MM.1S (cell line): ENCODE measurements at regions not wholly inside any gene's neighbourhood (a gene's known extent, or its start where the extent isn't known, plus 50 kb on each side); places are given as distances from the start of the nearest gene placed in this dataset.

ENCODE experiments used
- DNase-seq: peaks from one replicate; pipeline ENCODE4 v3.0.0-alpha.2; 2015
- H2AFZ ChIP-seq: fragments of 300-600 bp; sonication (generic); 2 replicates; pipeline ENCODE4 v1.6.0; 2016; ENCODE audit warnings: antibody characterized with exemption, low read length
- H3F3A ChIP-seq: fragments of 300-600 bp; sonication (generic); 2 replicates; pipeline ENCODE4 v1.6.1; 2016; ENCODE audit warnings: mild to moderate bottlenecking, antibody characterized with exemption, low read length, moderate library complexity, mixed read lengths; ENCODE audit not compliant: insufficient read depth
- H3K27ac ChIP-seq: fragments of 300-600 bp; sonication (generic); 2 replicates; pipeline ENCODE4 v1.5.1; 2016; ENCODE audit warnings: mild to moderate bottlenecking, low read length
- H3K27me3 ChIP-seq: fragments of 300-600 bp; sonication (generic); replicated peaks from 2 replicates; pipeline ENCODE4 v1.6.0; 2016; ENCODE audit warnings: low read length; ENCODE audit not compliant: insufficient read depth
- H3K36me3 ChIP-seq: fragments of 300-600 bp; sonication (generic); replicated peaks from 2 replicates; pipeline ENCODE4 v1.6.1; 2016; ENCODE audit warnings: mild to moderate bottlenecking, low read length, mixed read lengths; ENCODE audit not compliant: insufficient read depth
- H3K4me1 ChIP-seq: fragments of 300-600 bp; sonication (generic); 2 replicates; pipeline ENCODE4 v1.6.1; 2016; ENCODE audit warnings: low read length, mixed read lengths
- H3K4me2 ChIP-seq: fragments of 300-600 bp; sonication (generic); 2 replicates; pipeline ENCODE4 v1.6.0; 2016; ENCODE audit warnings: low read depth, low read length
- H3K4me3 ChIP-seq: fragments of 300-600 bp; sonication (generic); 2 replicates; pipeline ENCODE4 v1.5.1; 2016; ENCODE audit warnings: low read length, mixed read lengths
- H3K79me2 ChIP-seq: fragments of 300-600 bp; sonication (generic); 2 replicates; pipeline ENCODE4 v1.6.1; 2016; ENCODE audit warnings: mixed run types, low read length, mixed read lengths
- H3K9ac ChIP-seq: fragments of 300-600 bp; sonication (generic); 2 replicates; pipeline ENCODE4 v1.6.1; 2016; ENCODE audit warnings: low read length, mixed read lengths
- H3K9me2 ChIP-seq: fragments of 300-600 bp; sonication (generic); replicated peaks from 2 replicates; pipeline ENCODE4 v1.6.1; 2016; ENCODE audit warnings: mild to moderate bottlenecking, low read length, mixed read lengths; ENCODE audit not compliant: insufficient read depth
- H3K9me3 ChIP-seq: fragments of 300-600 bp; sonication (generic); replicated peaks from 2 replicates; pipeline ENCODE4 v1.6.1; 2016; ENCODE audit warnings: mild to moderate bottlenecking, low read length, mixed read lengths; ENCODE audit not compliant: insufficient read depth
- H4K20me1 ChIP-seq: fragments of 300-600 bp; sonication (generic); 2 replicates; pipeline ENCODE4 v1.6.1; 2016; ENCODE audit warnings: mild to moderate bottlenecking, low read length, moderate library complexity, mixed read lengths; ENCODE audit not compliant: insufficient read depth
- EZH2 ChIP-seq: fragments of 300-600 bp; sonication (generic); optimal IDR thresholded peaks from 2 replicates; pipeline ENCODE3; 2017; ENCODE audit warnings: low read depth, mild to moderate bottlenecking, antibody characterized with exemption, low read length, mixed read lengths
- EZH2phosphoT487 ChIP-seq: fragments of 300-600 bp; sonication (generic); IDR thresholded peaks from 2 replicates; pipeline ENCODE4 v1.6.1; 2018; ENCODE audit warnings: antibody characterized with exemption, low read length
- TF ChIP-seq, protein P1 (sequence below): fragments of 300-600 bp; sonication (generic); IDR thresholded peaks from 2 replicates; pipeline ENCODE4 v1.5.1; 2016; ENCODE audit warnings: antibody characterized with exemption, low read length, mixed read lengths

DNA sequence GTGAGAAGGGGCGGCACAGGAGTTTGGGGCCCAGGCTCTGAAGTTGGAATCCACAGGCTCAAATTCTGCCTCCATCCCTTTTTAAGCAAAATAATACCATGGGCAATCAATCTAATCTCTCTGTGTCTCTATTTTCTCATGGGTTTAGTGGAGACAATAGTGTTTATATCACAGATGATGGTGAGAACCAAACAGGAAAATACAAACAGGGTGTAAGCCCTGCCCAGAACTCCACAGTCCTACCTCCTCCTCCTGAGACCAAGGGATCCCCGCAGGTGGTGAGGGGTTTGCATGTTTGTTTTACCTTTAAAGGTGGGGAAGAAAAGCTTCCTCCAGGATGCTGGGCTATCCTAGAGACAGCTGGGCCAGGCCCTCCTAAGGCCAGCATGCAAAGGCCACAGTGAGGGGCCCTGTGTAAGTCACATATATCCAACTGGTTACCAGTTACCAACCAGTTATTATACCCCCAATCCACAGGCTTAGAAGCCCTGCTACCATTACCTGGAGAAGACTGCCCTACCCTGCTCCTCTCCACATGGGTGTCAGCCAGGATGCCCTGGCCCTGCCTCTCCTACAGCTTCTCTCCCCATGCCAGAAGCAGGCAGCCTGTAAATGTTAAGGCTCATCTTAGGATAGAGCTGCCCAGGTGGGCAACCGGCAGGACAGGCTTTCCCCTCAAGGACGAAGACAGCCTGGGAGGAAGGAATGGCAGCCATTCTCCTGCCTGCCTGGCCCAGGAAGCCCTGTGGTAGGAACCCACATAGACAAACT lies 658.4 kb downstream of the UQCRFS1 start:
- H4K20me1 ChIP-seq, result no peaks in the 10 kb centered on the region
- no peak overlapping the region for H3K4me3 ChIP-seq
- no peak overlapping the region for H3K9ac ChIP-seq
- DNase-seq, result no peak
- no peaks in the 10 kb centered on the region for H3F3A ChIP-seq
- no peak overlapping the region for H3K27ac ChIP-seq
- H2AFZ ChIP-seq, result no peak overlapping the region
- H3K36me3 ChIP-seq, result no peaks in the 10 kb centered on the region
- H3K4me2 ChIP-seq, result no peak overlapping the region
- no peaks in the 10 kb centered on the region for H3K27me3 ChIP-seq
- TF ChIP-seq, protein P1, sequence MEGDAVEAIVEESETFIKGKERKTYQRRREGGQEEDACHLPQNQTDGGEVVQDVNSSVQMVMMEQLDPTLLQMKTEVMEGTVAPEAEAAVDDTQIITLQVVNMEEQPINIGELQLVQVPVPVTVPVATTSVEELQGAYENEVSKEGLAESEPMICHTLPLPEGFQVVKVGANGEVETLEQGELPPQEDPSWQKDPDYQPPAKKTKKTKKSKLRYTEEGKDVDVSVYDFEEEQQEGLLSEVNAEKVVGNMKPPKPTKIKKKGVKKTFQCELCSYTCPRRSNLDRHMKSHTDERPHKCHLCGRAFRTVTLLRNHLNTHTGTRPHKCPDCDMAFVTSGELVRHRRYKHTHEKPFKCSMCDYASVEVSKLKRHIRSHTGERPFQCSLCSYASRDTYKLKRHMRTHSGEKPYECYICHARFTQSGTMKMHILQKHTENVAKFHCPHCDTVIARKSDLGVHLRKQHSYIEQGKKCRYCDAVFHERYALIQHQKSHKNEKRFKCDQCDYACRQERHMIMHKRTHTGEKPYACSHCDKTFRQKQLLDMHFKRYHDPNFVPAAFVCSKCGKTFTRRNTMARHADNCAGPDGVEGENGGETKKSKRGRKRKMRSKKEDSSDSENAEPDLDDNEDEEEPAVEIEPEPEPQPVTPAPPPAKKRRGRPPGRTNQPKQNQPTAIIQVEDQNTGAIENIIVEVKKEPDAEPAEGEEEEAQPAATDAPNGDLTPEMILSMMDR, result no peak
- no peak for TF ChIP-seq EZH2
- TF ChIP-seq EZH2phosphoT487, result no peak
- peaks cover 7% of the 10 kb centered on the region for H3K4me1 ChIP-seq
- no peaks in the 10 kb centered on the region for H3K9me2 ChIP-seq
- H3K9me3 ChIP-seq, result no peaks in the 10 kb centered on the region
- no peaks in the 10 kb centered on the region for H3K79me2 ChIP-seq

DNA sequence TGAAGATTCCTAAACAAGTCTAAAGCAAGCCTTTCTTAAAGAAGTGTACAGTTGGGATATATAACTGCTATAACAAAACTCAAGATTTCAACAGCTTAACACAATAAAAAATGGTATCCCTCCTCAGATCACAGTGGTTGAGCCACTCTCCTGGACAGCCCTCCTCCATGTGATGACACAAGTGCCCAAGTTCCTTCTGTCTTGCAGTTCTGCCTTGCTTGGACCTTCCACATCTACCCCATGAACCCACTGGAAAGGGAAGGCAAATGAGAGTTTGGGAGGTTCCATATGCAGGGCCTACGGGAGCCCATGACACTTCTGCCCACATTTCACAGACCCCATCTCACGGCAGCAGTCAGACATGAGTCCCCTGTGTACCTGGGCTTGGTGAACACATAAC lies 659.2 kb downstream of the UQCRFS1 start:
- H3K4me1 ChIP-seq, result peaks cover 12% of the 10 kb centered on the region
- DNase-seq, result no peak
- no peaks in the 10 kb centered on the region for H3K9me3 ChIP-seq
- H3F3A ChIP-seq, result no peaks in the 10 kb centered on the region
- no peak overlapping the region for H3K9ac ChIP-seq
- H3K79me2 ChIP-seq, result no peaks in the 10 kb centered on the region
- H4K20me1 ChIP-seq, result no peaks in the 10 kb centered on the region
- TF ChIP-seq EZH2 (no peak), EZH2phosphoT487 (no peak)
- TF ChIP-seq, protein P1, result no peak
- H3K4me3 ChIP-seq, result no peak overlapping the region
- H3K27ac ChIP-seq, result no peak overlapping the region
- no peak overlapping the region for H2AFZ ChIP-seq
- no peak overlapping the region for H3K4me2 ChIP-seq
- no peaks in the 10 kb centered on the region for H3K27me3 ChIP-seq
- H3K9me2 ChIP-seq, result no peaks in the 10 kb centered on the region
- H3K36me3 ChIP-seq, result no peaks in the 10 kb centered on the region

DNA sequence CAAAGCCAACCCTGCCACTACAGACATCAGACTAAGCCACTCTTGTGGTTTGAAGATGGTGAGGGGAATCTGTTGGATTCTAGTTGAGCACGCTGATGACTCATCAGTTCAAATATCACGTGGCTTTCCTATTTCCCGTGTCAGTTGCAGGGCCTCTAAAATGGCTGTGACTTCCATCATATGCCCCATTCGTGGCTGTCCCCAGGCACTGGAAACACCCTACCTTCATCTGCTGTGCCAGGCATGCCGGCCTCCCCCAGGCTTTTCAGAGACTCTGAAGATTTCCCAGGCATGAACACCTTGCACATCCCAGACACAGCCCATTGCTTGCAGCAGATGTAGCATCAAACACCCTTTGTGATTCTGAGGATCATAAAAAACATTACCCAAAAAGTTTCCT lies 659.9 kb downstream of the UQCRFS1 start:
- Histone ChIP-seq H3K4me1 (peaks cover 12% of the 10 kb centered on the region), H3K9ac (no peak overlapping the region), H3K27me3 (no peaks in the 10 kb centered on the region), H3K9me3 (no peaks in the 10 kb centered on the region), H4K20me1 (no peaks in the 10 kb centered on the region), H3K79me2 (no peaks in the 10 kb centered on the region), H3K4me3 (no peak overlapping the region), H3K36me3 (no peaks in the 10 kb centered on the region), H3F3A (no peaks in the 10 kb centered on the region), H3K4me2 (no peak overlapping the region), H3K9me2 (no peaks in the 10 kb centered on the region), H3K27ac (no peak overlapping the region), H2AFZ (no peak overlapping the region)
- no peak for DNase-seq
- TF ChIP-seq EZH2phosphoT487, result no peak
- TF ChIP-seq EZH2, result no peak
- TF ChIP-seq, protein P1, result no peak
